HG02588 (cell line): ENCODE measurements at regions not wholly inside any gene's neighbourhood (a gene's known extent, or its start where the extent isn't known, plus 50 kb on each side); places are given as distances from the start of the nearest gene placed in this dataset.

Experiments
- ATAC-seq: cut with Tn5 transposase; IDR thresholded peaks from one replicate; pipeline ENCODE4 v1.9.1; 2021; ENCODE audit warnings: mild to moderate bottlenecking, moderate library complexity; ENCODE audit not compliant: unreplicated experiment

GRCh38 chr2:217418090-217418489 lies 558.2 kb upstream of the TNP1 start:
- no peak for ATAC-seq

DNA sequence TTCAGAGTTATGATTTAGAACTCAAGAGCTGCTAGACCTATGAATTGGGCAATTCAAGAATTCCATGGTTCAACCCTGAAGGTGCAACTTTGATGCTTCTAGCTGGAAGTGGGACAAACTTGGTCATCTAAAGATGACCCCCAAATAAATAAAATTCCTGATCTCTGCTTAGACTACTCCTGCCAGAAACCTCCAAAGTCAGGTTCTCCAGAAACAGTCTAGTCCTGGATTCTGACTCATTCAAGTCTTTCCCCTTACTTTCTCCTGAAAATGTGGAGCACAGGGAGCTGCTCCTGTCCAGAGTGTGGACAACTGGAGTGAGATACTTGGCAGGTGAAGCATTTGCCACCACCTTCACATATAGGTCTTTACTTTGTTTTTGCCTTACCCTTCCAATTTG lies 557.7 kb upstream of the TNP1 start:
- ATAC-seq, result no peak

GRCh38 chr2:217415316-217415715 lies 555.5 kb upstream of the TNP1 start:
- ATAC-seq, result peak; percentile 54

DNA sequence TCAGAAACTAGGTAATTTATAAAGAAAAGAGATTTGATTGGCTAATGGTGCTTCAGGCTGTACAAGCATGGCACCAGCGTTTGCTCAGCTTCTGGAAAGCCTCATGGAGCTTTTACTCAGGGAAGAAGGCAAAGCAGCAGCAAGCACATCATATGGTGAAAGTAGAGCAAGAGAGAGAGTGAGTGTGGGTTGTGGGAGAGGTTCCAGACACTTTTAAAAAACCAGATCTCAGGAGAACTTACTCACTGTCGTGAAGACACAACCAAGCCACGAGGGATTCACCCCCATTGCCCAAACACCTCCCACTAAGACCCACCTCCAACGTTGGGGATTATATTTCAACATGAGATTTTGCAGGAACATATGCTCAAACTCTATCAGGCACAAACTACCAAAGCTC lies 554.6 kb upstream of the TNP1 start:
- ATAC-seq, result no peak

DNA sequence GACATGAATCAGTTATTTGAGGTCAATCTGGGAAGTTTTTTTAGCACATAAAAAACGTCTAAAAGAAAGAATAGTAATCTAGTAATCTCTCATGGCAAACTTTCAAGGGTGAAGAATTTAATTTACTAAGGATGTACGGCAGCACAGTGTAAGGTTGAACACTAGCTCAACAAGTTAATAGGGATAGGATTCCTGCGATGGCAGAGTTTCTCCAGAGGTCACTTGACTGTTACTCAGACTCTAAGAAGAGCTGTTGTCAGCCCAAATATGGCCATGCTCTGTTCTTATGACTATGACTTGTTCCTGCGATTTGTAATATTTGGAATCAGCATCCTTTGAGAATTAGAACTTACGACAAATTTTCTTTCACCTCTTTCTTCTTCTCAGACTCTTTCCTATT lies 553.3 kb upstream of the TNP1 start:
- ATAC-seq, result no peak

GRCh38 chr2:217412721-217413120 lies 552.9 kb upstream of the TNP1 start:
- ATAC-seq, result no peak

- no peak for ATAC-seq
These were observed 552.4 kb upstream of the TNP1 start for GRCh38 chr2:217412277-217412676.

GRCh38 chr2:217410681-217410960 lies 550.8 kb upstream of the TNP1 start:
- no peak for ATAC-seq

DNA sequence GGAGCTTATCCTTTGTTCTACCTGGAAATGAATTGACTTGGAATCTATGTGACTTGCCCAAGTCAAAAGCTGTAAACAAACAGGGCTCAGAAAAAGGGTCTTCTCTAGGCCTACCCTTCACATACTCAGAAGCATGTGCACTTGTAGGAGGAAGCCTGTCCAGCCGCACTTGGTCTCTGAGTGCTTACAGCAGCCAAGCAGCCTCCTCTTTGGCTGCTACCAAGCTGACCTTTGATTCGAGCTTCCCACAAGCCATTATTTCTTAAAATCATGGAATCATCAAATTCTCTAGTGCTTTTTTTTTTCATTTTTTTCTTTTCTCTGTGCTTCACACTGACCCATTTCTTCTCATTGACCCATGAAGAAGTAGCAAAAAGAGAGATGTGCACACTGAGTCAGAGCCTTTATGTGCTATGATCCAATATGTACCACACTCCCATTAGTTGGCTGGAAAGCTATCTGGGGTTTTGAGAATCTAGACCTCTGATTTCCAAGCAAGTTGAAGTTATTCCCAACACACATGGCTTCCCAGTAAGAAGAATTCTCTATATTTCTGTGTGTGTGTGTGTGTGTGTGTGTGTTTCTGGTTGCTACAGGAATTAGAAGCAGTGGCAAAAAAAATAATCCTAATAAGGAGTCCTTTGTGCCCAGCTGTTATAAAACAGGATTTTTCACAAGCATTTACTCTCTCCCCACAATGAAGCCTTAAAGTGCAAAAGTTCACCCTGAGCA lies 550.3 kb upstream of the TNP1 start:
- ATAC-seq, result no peak

GRCh38 chr2:217407362-217407761 lies 547.5 kb upstream of the TNP1 start:
- no peak for ATAC-seq

DNA sequence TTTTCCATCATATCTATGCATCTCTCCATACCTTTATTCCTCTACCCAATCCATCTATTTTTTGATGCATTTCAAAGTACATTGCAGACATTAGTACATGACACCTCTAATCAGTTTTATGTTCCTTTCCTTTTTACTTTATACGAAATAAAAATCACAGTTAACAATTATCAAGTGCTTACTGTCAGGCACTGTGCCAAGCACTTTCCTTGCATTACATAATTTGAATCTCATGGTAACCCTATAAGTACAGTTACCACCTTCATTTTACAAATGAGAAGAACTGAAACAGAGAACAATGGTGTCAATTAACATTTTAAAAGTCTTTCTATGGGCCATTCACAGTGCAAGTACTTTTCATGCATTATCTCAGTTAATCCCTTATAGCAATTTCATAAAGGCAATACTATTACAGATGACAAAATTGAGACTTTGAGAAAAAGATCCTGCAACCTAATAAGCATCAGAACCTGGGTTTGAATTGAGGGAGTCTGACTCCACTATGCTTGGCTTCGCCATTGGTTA lies 544.4 kb upstream of the TNP1 start:
- ATAC-seq, result no peak

DNA sequence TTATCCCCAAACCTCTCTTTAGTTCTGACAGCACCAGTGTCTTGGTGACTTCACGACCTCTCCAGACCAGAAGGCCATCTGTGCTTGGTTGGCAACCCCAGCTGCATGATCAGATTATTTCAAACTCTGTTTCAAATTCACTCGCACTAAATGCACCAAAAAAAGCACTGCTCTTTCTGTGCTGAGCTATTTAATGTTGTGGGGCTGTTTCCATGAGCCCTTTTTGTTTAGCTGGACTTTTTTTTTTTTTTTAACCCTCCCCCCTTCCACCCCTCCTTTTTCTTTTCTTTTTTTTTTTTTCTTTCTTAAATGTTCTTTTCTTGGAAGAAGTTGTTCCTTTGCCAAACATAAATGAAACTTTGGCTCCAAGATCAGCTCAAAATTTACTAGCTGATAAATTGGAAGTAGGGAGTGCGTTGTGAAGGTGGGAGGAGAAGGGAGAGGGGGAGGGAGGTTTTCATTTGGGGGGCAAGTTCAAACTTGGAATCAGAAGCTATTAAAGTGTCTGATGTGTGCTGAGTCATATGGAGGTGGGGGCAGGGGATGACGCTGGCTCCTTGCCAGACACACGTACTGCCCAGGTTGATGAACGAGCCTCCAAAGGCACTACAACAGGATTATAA lies 543.0 kb upstream of the TNP1 start:
- ATAC-seq, result no peak

DNA sequence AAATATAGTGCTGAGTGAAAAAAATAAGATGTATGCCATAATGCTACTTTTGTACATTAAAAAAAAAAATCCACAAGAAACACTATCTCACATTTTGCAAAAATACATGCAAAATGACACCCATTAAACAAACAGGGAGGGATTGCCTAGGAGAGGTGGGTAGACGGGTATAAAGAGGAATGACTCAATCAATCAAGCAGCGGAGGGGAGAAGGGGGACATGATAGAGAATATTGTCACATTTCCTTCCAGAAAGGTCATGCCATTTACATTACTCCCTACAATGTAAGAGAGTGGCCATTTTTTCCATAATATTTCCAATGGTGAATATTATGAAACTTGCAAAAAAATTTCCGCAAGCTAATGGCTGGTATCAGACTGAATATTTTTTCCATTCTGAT lies 542.3 kb upstream of the TNP1 start:
- no peak for ATAC-seq

DNA sequence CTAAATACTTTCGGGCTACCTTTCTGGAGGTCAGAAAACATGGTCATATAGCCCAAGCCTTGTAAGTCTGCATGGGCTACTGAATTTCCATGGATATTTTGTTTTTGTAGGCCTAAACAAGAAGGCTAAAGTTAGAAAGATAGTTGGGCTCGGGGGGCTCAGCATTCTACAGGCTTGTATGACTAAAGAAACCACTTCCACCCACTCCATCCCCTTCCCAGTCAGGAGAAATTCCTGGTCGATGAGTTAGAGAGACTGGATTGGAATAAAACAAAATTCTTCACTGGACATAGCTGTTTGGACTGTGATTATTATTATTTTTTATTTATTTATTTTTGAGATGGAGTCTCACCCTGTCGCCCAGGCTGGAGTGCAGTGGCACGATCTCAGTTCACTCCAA lies 539.4 kb upstream of the TNP1 start:
- no peak for ATAC-seq

DNA sequence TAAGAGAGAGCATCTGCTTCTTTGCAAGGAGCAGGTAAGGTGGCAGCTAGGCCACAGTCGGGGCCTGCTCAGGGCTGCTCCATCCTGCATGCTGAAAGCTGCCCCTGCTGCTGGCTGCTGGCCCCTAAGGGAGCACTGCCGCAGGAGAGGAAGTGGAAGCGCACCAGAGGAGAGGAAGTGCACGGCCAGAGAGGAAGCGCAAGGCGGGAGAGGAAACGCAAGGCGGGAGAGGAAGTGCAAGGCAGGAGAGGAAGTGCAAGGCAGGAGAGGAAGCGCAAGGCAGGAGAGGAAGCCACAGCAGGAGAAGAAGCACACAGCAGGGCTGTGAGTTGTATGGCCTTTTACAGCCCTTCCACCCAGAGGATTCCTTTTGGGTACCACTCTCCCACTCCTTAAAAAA lies 539.0 kb upstream of the TNP1 start:
- no peak for ATAC-seq

DNA sequence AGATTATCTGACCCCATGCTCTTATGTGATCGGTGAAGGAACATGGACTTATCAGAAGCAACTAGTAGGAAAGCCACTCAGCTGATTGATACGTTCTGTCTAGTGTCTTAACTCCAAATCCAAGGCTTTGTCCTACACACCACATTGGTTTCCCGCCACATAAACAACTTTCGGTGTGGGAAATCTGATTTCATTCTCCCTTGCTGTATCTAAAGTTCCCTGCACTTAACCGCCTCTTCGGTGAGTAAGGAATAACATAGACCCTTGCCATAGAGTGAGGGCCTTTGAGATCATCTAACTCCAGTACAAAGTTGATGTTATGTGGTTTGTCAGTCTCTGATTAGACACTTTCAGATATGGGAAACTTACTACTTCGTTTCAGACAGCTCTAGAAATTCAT lies 538.2 kb upstream of the TNP1 start:
- no peak for ATAC-seq

- no peak for ATAC-seq
These were observed 536.7 kb upstream of the TNP1 start for GRCh38 chr2:217396586-217396985.

DNA sequence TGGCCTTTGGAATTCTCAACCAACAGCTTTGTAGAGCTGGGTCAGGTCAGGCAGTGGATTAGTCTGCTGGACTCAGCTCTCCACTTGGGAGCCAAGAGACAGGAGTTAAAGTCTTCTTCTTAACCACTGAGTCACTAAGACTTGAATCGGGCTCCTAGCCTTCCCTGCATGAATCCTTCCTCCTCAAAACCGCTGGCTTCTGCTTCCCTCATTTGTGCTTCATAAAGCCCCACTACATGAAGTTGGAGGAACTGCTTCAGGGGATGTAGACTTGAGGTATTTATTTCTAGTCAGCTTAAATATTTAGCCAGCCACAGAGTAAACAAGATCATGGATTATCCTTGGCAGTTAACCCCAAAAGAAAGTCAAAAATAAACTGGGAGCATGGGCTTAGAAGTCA lies 536.3 kb upstream of the TNP1 start:
- no peak for ATAC-seq

DNA sequence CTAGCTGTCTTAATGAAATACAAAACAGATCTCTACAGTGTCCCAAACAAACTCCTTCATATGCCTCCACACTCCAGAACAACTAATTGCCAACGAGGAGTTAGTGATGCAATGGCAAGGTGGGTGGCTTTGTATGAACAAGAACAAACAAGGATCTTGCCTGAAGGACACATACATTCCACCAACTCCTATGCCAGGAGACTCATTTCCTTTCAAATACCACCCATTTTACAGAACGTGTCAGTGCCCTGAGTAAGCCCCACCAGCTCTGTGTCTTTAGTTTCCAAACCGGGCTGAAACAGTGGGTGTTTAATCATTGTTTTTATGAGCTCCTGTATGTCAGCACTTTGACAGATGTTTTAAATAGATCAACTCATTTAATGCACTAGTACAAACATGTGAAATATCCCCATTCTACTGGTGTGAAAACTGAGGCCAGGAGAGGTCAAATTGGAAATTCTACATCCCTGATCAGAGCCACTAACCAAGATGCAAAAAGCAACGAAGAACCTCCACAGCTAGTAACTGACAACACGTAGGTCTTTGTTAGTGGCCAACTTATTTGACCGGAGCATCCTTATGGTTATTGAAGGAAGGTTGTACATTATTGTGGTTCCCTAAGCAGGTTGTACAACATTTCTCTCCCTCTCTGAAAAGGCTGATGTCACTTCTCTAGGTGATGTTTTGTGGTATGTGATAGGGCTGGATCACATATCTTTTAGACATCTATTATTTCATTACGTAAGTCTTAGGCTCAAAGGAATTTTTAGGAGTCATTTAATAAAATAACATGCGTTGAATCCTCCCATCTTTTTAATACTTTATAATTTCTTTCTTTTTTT lies 534.9 kb upstream of the TNP1 start:
- ATAC-seq, result no peak

GRCh38 chr2:217393585-217394032 lies 533.7 kb upstream of the TNP1 start:
- no peak for ATAC-seq

DNA sequence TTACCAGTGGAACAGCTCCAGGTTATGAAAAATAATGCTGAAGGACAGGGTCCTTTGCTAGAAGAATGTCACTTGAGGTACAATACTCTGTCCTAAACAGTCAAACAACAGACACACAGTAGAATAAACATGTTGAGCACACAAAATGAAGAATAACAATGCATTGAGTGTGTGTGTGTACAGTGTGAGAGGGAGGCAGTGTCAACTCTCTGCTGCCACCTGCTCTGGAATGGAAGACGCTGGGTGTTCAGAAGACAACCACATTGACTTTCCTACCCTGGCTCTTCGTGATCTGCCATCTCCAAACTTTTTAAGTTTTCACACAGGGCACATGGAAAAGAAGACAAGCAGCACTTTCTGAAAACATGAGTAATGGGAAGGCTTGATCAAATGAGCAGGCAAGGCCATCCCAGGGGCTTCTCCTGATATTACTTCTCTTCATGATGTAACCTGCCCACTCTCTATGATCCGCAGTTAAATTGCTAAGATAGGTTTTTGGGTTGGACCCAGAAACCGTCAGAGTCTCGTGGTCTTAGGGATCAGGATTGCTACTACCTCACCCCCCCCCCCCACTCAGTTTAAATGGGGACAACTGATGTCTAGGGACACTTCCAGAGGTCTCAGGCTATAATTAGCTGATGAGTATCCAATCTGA lies 533.2 kb upstream of the TNP1 start:
- no peak for ATAC-seq
